ENCODE measurements at regions not wholly inside any gene's neighbourhood (a gene's known extent, or its start where the extent isn't known, plus 50 kb on each side); places are given as distances from the start of the nearest gene placed in this dataset.

GRCh38 chr21:25373126-25374082, 233.9 kb downstream of the MRPL39 start:
- DNase-seq: no peak

DNA sequence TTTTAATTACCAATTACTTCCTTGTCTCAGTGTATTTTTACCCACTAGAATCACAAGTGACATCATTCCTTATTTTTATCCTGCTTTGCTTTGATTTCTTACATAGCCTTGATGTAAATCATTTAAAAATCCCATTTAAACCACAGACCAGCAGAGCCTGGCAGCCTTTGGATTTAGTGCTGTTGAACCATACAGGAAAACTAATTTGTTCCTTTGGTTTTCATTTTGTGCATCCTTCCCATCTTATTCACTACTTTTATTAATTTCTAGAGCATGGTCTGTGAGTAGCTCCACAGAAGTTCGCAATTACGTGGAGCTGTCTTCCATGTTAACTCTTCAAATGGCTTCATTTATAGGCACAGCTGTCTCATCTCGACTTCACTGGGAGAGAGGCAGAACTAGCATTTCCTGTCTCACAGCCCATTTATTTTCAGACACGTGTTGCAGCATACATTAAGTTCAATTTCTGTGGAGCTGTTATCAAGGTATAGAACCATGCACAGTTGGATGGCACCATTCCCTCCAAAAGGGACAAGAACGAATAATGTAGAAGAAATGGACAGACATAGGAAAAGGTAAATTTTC, 235.3 kb downstream of the MRPL39 start:
- DNase-seq: no peak

GRCh38 chr21:25370311-25370744, 237.0 kb downstream of the MRPL39 start:
- DNase-seq: peak; percentile 14

DNA sequence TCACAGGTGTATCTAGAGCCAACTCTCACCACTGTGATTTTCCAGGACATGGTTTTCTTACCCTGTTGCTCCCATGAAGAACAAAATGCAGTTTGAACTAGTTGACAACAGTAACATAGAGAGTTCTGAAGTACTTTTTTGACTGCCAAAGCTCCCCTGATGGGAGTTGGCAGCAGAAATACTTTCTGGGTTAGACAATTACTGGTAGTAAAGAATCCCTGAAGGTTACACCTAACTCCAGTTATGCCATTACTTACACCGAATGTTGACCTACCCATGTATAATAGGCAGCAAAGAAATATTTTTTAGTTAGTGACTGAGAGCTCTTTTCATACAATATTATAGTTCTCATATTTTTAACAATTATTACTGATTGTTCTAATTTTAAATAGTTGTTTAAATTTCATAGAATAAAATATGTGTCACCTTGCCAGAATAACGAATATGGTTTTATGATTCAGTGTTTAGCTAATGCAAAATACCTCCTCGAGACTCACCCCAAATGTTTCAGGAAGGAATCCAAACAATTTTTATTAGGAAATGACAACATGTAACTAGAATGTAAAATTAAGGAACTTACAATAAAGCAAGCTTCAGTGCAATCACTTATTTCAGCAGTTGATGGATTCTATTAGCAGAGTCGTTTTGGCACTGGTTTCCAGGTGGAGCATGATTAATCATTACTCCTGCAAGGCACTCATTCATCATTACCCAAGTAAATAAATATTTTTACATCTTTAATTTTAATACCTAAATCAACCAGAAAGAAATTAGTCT, 237.6 kb downstream of the MRPL39 start:
- DNase-seq: no peak

DNA sequence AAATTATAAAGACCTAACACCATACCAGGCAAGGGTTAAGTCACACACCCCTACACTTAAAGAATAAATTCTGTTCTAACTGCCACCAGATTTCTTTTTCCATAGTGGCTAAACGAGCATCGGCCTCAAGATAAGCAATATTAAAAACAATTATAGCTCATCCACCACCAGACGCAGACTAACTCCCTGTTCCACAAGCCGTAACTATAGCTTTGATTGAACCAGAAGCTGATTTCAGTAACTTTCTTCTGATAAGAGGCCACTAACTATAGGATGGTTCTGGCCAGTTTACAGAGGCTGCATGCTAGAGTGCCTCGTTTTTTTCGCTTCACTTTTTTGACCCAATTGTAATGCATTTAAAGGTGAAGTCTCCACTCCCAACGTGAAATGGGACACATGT, 238.8 kb downstream of the MRPL39 start:
- no peak for DNase-seq

- no peak for DNase-seq
Observed at GRCh38 chr21:25366116-25366515, 241.2 kb downstream of the MRPL39 start.

DNA sequence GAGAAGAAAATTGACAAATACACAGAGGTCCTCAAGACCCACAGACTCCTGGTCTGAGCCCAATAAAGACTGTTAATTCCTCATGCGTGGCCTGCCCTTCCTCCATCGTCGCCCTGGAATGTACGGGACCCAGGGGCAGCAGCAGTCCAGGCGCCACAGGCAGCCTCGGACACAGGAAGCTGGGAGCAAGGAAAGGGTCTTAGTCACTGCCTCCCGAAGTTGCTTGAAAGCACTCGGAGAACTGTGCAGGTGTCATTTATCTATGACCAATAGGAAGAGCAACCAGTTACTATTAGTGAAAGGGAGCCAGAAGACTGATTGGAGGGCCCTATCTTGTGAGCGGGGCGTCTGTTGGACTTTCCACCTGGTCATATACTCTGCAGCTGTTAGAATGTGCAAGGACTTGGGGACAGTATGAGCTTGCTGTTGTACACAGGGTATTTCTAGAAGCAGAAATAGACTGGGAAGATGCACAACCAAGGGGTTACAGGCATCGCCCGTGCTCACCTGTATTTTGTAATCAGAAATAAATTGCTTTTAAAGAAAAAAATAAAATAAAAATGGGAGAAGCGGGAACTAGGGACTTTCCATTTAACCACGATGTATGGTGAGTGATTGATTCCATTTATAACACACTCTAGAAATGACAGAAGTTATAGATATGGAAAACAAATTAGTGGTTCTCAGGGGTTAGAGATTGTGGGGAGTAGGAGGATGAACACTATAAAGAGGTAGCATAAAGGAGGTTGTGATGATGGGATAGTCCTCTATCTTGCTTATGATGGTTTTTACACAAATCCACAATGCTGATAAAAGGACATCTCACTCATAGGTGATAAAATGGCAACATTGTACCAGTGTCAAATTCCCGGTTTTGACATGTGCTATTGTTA, 244.7 kb downstream of the MRPL39 start:
- DNase-seq: no peak

GRCh38 chr21:25361765-25362164, 245.5 kb downstream of the MRPL39 start:
- no peak for DNase-seq

- DNase-seq: no peak
Observed at GRCh38 chr21:25361097-25361496, 246.2 kb downstream of the MRPL39 start.

GRCh38 chr21:25360593-25360992, 246.7 kb downstream of the MRPL39 start:
- no peak for DNase-seq

- DNase-seq: no peak
Observed at GRCh38 chr21:25359724-25360123, 247.6 kb downstream of the MRPL39 start.

- DNase-seq: no peak
Observed at GRCh38 chr21:25350056-25350455, 257.2 kb downstream of the MRPL39 start.

GRCh38 chr21:25343774-25344545, 263.3 kb downstream of the MRPL39 start:
- DNase-seq: no peak

GRCh38 chr21:25342816-25343215, 264.5 kb downstream of the MRPL39 start:
- no peak for DNase-seq

DNA sequence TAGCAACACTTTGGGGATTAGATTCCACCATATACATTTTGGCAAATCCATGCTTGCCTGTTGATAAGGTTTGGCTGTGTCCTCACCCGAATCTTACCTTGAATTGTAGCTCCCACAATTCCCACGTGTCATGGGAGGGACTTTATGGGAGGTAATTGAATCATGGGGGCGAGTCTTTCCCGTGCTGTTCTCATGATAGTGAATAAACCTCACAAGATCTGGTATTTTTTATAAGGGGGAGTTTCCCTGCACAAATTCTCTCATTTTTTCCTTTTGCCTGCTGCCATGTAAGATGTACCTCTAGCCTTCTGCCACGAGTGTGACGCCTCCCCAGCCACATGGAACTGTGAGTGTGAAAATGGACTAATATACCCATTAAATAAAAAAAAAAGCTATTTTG, 265.3 kb downstream of the MRPL39 start:
- DNase-seq: no peak

GRCh38 chr21:25338415-25338814, 268.9 kb downstream of the MRPL39 start:
- DNase-seq: no peak

DNA sequence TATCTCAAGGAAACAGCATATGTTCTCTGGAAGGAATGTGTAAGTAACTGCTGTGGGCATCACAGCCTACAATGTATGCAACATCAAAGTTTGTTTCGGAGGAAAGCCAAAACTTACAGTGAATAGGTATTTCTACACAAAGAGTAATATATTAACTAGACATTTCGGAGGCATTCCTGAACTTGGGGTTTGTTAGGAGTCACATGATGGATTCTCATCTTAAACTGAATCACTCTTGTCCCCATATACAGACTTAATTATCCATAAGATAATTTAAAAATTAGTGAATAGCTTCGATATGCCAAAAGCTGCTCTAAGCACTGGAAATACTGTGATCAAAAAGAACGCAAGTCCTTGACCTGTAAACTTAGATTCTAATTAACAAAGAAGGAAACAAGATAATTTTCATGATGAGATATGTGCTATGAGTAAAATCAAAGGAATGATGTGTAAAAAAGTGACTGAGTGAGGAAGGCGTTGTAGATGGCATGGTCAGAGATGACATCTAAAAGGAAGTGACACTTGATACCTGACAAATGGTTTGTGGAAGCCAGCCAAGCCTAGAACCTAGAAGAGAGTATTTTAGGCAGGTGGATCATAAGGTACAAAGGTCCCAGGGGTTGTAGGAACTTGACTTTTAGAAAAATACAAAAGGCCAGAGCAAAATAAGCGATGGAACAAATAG, 273.1 kb downstream of the MRPL39 start:
- DNase-seq: no peak

DNA sequence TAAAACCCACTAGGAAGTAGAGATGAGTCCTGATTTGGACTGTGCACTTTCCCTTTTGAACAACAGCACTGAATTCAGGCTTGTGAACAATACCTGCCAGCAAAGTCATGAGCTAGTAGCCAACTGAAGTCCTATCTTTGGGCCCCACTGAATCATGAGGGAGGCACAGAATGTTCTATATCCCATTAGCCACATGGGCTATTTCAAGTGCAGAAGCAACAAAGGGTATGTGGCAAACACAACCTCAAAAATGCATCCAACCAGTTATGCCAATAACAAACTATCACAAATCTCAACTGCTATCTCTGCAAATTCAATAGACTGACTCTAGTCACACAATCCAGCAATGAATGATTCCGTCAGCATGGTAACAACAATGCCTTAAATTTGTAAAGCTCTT, 276.0 kb downstream of the MRPL39 start:
- DNase-seq: no peak

GRCh38 chr21:25330266-25330665, 277.0 kb downstream of the MRPL39 start:
- no peak for DNase-seq

DNA sequence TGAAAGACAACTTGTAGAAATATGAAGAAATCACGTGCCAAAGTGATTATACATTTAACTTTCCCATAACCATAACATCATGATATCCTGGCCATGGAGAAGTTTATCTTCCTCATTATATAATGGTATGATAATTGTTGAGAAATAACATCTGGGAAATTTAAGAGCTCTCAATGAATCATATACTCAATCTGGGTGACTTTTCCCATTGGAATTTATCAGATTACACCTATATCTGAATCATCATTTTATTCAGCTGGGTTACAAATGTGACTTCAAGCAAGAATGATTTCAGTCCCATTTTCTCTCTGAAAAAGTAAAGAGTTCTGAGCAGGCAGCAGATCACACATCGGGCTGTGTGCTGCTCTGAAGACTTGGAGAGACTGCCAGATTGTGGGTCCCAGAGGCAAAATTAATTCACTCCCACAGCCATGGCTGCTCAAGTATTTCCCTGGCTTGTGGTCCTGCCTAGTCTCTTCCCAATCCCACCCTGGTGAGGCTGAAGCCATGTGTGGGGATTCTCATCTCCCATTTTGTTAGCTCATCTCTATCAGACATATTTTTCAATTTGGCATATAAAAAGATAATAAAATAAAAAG, 278.0 kb downstream of the MRPL39 start:
- peak; percentile 7 for DNase-seq

- DNase-seq: no peak
Observed at GRCh38 chr21:25328736-25329135, 278.5 kb downstream of the MRPL39 start.

Data from 8988T (cell line).